ENCODE measurements at regions not wholly inside any gene's neighbourhood (a gene's known extent, or its start where the extent isn't known, plus 50 kb on each side); places are given as distances from the start of the nearest gene placed in this dataset.

GRCh38 chr6:21732731-21733130 lies 139.2 kb downstream of the SOX4 start:
- no peak for TF ChIP-seq CTCF (conservative IDR thresholded peaks at IDR 0.05; ENCODE audit: low read depth, low read length)
- DNase-seq (ENCODE audit: low read depth) = no peak
- no peak overlapping the region for H3K4me3 ChIP-seq (ENCODE audit: low read depth, low read length)

- H3K4me3 ChIP-seq (ENCODE audit: low read depth, low read length) = no peak overlapping the region
- TF ChIP-seq CTCF (conservative IDR thresholded peaks at IDR 0.05; ENCODE audit: low read depth, low read length) = no peak
- DNase-seq (ENCODE audit: low read depth) = no peak
Measured at GRCh38 chr6:21733311-21733710, 139.8 kb downstream of the SOX4 start.

- no peak for TF ChIP-seq CTCF (conservative IDR thresholded peaks at IDR 0.05; ENCODE audit: low read depth, low read length)
- H3K4me3 ChIP-seq (ENCODE audit: low read depth, low read length) = no peak overlapping the region
- DNase-seq (ENCODE audit: low read depth) = no peak
Measured at GRCh38 chr6:21734204-21734603, 140.7 kb downstream of the SOX4 start.

- no peak for DNase-seq (ENCODE audit: low read depth)
- no peak for TF ChIP-seq CTCF (conservative IDR thresholded peaks at IDR 0.05; ENCODE audit: low read depth, low read length)
- no peak overlapping the region for H3K4me3 ChIP-seq (ENCODE audit: low read depth, low read length)
Measured at GRCh38 chr6:21738180-21739094, 144.9 kb downstream of the SOX4 start.

DNA sequence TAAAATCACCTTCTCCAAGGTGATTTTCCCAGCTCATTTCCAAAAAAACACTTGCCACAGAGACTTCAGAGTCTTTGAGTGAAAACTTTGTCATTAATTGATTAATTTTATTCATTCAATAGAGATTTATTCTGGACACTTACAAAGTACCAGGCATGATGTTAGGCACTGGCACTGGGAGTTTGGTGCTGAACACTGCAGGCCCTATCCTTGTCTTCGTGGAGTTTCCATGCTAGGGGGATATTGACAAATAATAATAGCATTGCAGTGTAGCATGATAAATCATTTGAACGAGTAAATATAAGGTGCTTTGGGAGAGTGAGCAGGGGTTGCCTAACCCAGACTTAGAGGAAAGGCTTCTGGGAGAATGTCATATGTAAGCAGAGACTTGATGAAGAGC lies 145.7 kb downstream of the SOX4 start:
- H3K4me3 ChIP-seq (ENCODE audit: low read depth, low read length) = no peak overlapping the region
- no peak for DNase-seq (ENCODE audit: low read depth)
- TF ChIP-seq CTCF (conservative IDR thresholded peaks at IDR 0.05; ENCODE audit: low read depth, low read length) = no peak

- no peak overlapping the region for H3K4me3 ChIP-seq (ENCODE audit: low read depth, low read length)
- DNase-seq (ENCODE audit: low read depth) = no peak
- TF ChIP-seq CTCF (conservative IDR thresholded peaks at IDR 0.05; ENCODE audit: low read depth, low read length) = no peak
Measured at GRCh38 chr6:21739838-21740237, 146.3 kb downstream of the SOX4 start.
